Right lobe of liver (tissue), 4 donors: ENCODE measurements at regions not wholly inside any gene's neighbourhood (a gene's known extent, or its start where the extent isn't known, plus 50 kb on each side); places are given as distances from the start of the nearest gene placed in this dataset.

Source experiments
- CTCF ChIP-seq, 4 donors: fragments of 200-600 bp in 3 of 4; fragments of 450-650 bp in 1 of 4; IDR thresholded peaks; one replicate each; pipeline versions ENCODE4 v1.5.1 to v1.8.0; 2016 to 2022; ENCODE audit warnings: antibody characterized with exemption in 4 of 4, mild to moderate bottlenecking in 2 of 4
- POLR2A ChIP-seq: fragments of 450-650 bp; IDR thresholded peaks from one replicate; pipeline ENCODE4 v1.6.1; 2017; ENCODE audit warnings: antibody characterized with exemption, mild to moderate bottlenecking
- donor health status: DM: no; HTN: no; CAD: no.
- donor health status: DM: no; HTN: no; CAD: no.
- donor health status: DM: no; HTN: yes; CAD: no.

GRCh38 chr3:26260139-26260538 is 362.4 kb upstream of the LRRC3B start:
- TF ChIP-seq CTCF (IDR thresholded peaks at IDR 0.05) (no peak), POLR2A (no peak)
